Esophagus muscularis mucosa (tissue), 4 donors: ENCODE measurements at regions not wholly inside any gene's neighbourhood (a gene's known extent, or its start where the extent isn't known, plus 50 kb on each side); places are given as distances from the start of the nearest gene placed in this dataset.

Experiments used
- DNase-seq: peaks from one replicate; pipeline ENCODE4 v3.0.0-alpha.2; 2017; ENCODE audit errors: extremely low spot score
- H3K27ac ChIP-seq, 4 donors: fragments of 200-600 bp; sonication (generic); replicated peaks in 1 of 4; 1 replicate in 3 of 4; 2 replicates in 1 of 4; pipeline ENCODE4 v1.5.1; 2016 to 2019; ENCODE audit warnings: mild to moderate bottlenecking in 1 of 4
- H3K27me3 ChIP-seq, 4 donors: fragments of 200-600 bp; sonication (generic); one replicate each; pipeline versions ENCODE4 v1.5.1 to v1.6.0; 2016 to 2019
- H3K36me3 ChIP-seq, 4 donors: fragments of 200-600 bp; sonication (generic); one replicate each; pipeline ENCODE4 v1.5.1; 2016 to 2019
- H3K4me1 ChIP-seq, 4 donors: fragments of 200-600 bp; sonication (generic); one replicate each; pipeline ENCODE4 v1.5.1; 2016 to 2019
- H3K4me3 ChIP-seq, 4 donors: fragments of 200-600 bp; sonication (generic); 1 replicate in 2 of 4; 2 replicates in 2 of 4; pipeline ENCODE4 v1.5.1; 2016 to 2019; ENCODE audit warnings: mild to moderate bottlenecking in 4 of 4, moderate library complexity in 1 of 4
- H3K9me3 ChIP-seq, 4 donors: fragments of 200-600 bp; sonication (generic); 1 replicate in 3 of 4; 2 replicates in 1 of 4; pipeline ENCODE4 v1.5.1; 2016 to 2019
- CTCF ChIP-seq, 3 experiments: fragments of 200-600 bp in 2 of 3; fragments of 450-650 bp in 1 of 3; sonication (generic) in 2 of 3; IDR thresholded peaks; one replicate each; pipeline ENCODE4 v1.5.1; 2017 to 2019; ENCODE audit warnings: antibody characterized with exemption in 3 of 3, mild to moderate bottlenecking in 2 of 3, moderate library complexity in 1 of 3
- EP300 ChIP-seq: sonication (generic); formaldehyde crosslinking; IDR thresholded peaks from one replicate; pipeline ENCODE4 v1.6.1; 2017; ENCODE audit warnings: antibody characterized with exemption
- POLR2A ChIP-seq: fragments of 450-650 bp; IDR thresholded peaks from one replicate; pipeline ENCODE4 v1.6.1; 2017; ENCODE audit warnings: antibody characterized with exemption, moderate library complexity, mild to moderate bottlenecking, low read depth
- POLR2AphosphoS5 ChIP-seq, 2 donors: sonication (generic); formaldehyde crosslinking; IDR thresholded peaks; one replicate each; pipeline ENCODE4 v1.6.1; 2017; ENCODE audit warnings: antibody characterized with exemption in 2 of 2
- WGBS: methylation state at CpG from one replicate; pipeline ENCODE4 v1.1.5; 2018; 5-methylcytosine and 5-hydroxymethylcytosine counted together
- intact Hi-C: fragments of 100-400 bp; cut with DNase I; formaldehyde crosslinking; loops from one replicate; pipeline ENCODE4 v1.15.1; 2023

GRCh38 chr10:20363684-20364083 lies 533.4 kb downstream of the NEBL start:
- no peak for DNase-seq
- no peaks in the 10 kb centered on the region for H3K4me1 ChIP-seq
- TF ChIP-seq POLR2A, result no peak
- TF ChIP-seq CTCF (IDR thresholded peaks at IDR 0.05), result no peak
- no peak for TF ChIP-seq EP300
- TF ChIP-seq POLR2AphosphoS5 (IDR thresholded peaks at IDR 0.05), result no peak
- no peaks in the 10 kb centered on the region for H3K27me3 ChIP-seq
- H3K36me3 ChIP-seq, result no peaks in the 10 kb centered on the region
- intact Hi-C loops, result no loop called here
- H3K9me3 ChIP-seq, result no peaks in the 10 kb centered on the region
- H3K4me3 ChIP-seq, result no peak overlapping the region
- H3K27ac ChIP-seq, result no peak overlapping the region

GRCh38 chr10:20355915-20356314 lies 539.7 kb downstream of the PLXDC2 start:
- H3K36me3 ChIP-seq, result no peaks in the 10 kb centered on the region
- H3K4me3 ChIP-seq, result no peak overlapping the region
- no peak for TF ChIP-seq EP300
- no peak for TF ChIP-seq POLR2AphosphoS5 (IDR thresholded peaks at IDR 0.05)
- no peak for TF ChIP-seq POLR2A
- no peak for TF ChIP-seq CTCF (IDR thresholded peaks at IDR 0.05)
- 80% methylated on average over 4 of the region's 4 CpGs for WGBS
- intact Hi-C loops, result no loop called here
- H3K27ac ChIP-seq, result no peak overlapping the region
- no peaks in the 10 kb centered on the region for H3K27me3 ChIP-seq
- no peaks in the 10 kb centered on the region for H3K4me1 ChIP-seq
- no peak for DNase-seq
- H3K9me3 ChIP-seq, result peaks cover 0 to 4% (median 0%) of the 10 kb centered on the region in 4 donors

GRCh38 chr10:20355011-20355410 lies 538.8 kb downstream of the PLXDC2 start:
- DNase-seq, result no peak
- TF ChIP-seq POLR2AphosphoS5 (IDR thresholded peaks at IDR 0.05), result no peak
- no peak for TF ChIP-seq CTCF (IDR thresholded peaks at IDR 0.05)
- TF ChIP-seq EP300, result no peak
- TF ChIP-seq POLR2A, result no peak
- Histone ChIP-seq H3K27ac (no peak overlapping the region), H3K9me3 (peaks cover 0 to 4% (median 0%) of the 10 kb centered on the region in 4 donors), H3K4me3 (no peak overlapping the region), H3K4me1 (no peaks in the 10 kb centered on the region), H3K27me3 (no peaks in the 10 kb centered on the region), H3K36me3 (no peaks in the 10 kb centered on the region)
- 73% methylated on average over 3 of the region's 3 CpGs for WGBS
- intact Hi-C loops, result no loop called here

- Histone ChIP-seq H3K4me1 (no peaks in the 10 kb centered on the region), H3K9me3 (peaks cover 0 to 4% (median 0%) of the 10 kb centered on the region in 4 donors), H3K36me3 (no peaks in the 10 kb centered on the region), H3K4me3 (no peak overlapping the region), H3K27me3 (no peaks in the 10 kb centered on the region), H3K27ac (no peak overlapping the region)
- 62% methylated on average over 1 of the region's 1 CpG for WGBS
- TF ChIP-seq CTCF (IDR thresholded peaks at IDR 0.05), result no peak
- TF ChIP-seq POLR2A, result no peak
- no peak for TF ChIP-seq EP300
- no peak for TF ChIP-seq POLR2AphosphoS5 (IDR thresholded peaks at IDR 0.05)
- intact Hi-C loops, result no loop called here
- DNase-seq, result no peak
Observed at GRCh38 chr10:20354166-20354565, 537.9 kb downstream of the PLXDC2 start.

GRCh38 chr10:20350509-20350908 lies 534.3 kb downstream of the PLXDC2 start:
- Histone ChIP-seq H3K27ac (no peak overlapping the region), H3K9me3 (peaks cover 0 to 4% (median 0%) of the 10 kb centered on the region in 4 donors), H3K36me3 (no peaks in the 10 kb centered on the region), H3K4me1 (no peaks in the 10 kb centered on the region), H3K4me3 (no peak overlapping the region), H3K27me3 (no peaks in the 10 kb centered on the region)
- 93% methylated on average over 2 of the region's 2 CpGs for WGBS
- DNase-seq, result no peak
- no peak for TF ChIP-seq EP300
- no peak for TF ChIP-seq POLR2A
- no peak for TF ChIP-seq POLR2AphosphoS5 (IDR thresholded peaks at IDR 0.05)
- TF ChIP-seq CTCF (IDR thresholded peaks at IDR 0.05), result no peak
- intact Hi-C loops, result no loop called here
